ENCODE measurements at regions not wholly inside any gene's neighbourhood (a gene's known extent, or its start where the extent isn't known, plus 50 kb on each side); places are given as distances from the start of the nearest gene placed in this dataset.

DNA sequence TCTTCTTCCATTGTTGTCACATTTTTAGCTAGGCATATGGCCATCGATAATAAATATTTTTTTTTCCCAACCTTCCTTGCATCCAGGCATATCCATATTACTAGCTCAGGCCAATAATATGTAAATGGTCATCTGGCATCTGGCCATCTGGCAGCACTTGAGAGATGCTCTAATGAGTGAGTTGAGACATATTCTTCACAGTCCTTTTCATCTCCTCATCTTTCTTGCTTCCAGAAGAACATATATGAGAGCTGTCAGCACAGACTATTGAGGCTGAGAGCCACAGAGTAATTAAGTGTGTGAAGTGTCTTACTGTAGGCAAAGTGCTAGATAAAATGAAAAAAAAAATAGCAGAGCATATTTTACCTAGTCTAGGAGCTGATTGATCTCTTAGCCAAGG, 628.4 kb upstream of the TMPRSS15 start:
- no peak for TF ChIP-seq ZFX (IDR thresholded peaks at IDR 0.05)
- TF ChIP-seq, protein P1, sequence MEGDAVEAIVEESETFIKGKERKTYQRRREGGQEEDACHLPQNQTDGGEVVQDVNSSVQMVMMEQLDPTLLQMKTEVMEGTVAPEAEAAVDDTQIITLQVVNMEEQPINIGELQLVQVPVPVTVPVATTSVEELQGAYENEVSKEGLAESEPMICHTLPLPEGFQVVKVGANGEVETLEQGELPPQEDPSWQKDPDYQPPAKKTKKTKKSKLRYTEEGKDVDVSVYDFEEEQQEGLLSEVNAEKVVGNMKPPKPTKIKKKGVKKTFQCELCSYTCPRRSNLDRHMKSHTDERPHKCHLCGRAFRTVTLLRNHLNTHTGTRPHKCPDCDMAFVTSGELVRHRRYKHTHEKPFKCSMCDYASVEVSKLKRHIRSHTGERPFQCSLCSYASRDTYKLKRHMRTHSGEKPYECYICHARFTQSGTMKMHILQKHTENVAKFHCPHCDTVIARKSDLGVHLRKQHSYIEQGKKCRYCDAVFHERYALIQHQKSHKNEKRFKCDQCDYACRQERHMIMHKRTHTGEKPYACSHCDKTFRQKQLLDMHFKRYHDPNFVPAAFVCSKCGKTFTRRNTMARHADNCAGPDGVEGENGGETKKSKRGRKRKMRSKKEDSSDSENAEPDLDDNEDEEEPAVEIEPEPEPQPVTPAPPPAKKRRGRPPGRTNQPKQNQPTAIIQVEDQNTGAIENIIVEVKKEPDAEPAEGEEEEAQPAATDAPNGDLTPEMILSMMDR (conservative IDR thresholded peaks at IDR 0.05): no peak
- H3K27ac ChIP-seq: no peak overlapping the region

DNA sequence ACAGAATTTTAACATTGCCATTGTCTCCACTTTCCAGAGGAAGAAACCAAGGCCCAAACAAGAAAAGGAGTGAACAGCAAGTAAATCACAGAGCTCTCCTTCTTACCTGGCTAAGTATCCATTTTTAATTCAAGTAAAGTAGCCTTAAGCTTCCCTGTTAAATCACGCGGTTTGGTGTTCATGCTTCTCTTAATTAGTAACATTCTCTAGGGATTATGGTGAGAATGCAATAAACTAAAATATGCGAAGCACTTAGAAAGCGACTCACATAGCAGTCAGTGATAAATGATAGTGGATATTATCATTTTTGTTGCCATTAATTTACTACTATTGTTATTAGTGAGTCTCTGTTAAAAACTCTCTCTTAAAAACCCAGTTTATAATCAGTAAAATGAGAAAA, 630.5 kb upstream of the TMPRSS15 start:
- no peak overlapping the region for H3K27ac ChIP-seq

DNA sequence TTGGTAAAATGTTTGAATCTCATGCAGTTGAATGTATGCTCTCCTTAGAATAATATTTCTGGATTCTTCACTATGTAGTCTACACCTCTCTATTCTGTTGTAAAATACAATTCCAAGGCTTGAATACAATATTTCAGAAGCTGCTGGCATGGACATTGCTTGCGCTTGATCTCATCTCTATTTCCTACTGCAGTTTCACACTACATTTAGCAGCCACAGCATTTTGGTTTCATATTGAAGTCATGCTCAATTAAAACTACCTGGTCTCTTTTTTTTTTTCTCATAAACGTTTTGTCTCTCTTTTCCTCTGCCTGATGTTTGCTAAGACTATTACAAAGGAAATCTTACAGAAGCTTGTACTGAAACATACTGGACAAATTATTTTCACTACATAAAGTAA, 631.0 kb upstream of the TMPRSS15 start:
- TF ChIP-seq, protein P1 (conservative IDR thresholded peaks at IDR 0.05): no peak
- no peak for TF ChIP-seq ZFX (IDR thresholded peaks at IDR 0.05)
- no peak overlapping the region for H3K27ac ChIP-seq

More for the DNA sequence above, 630.5 kb upstream of the TMPRSS15 start:
- no peak for TF ChIP-seq ZFX (IDR thresholded peaks at IDR 0.05)
- TF ChIP-seq, protein P1 (conservative IDR thresholded peaks at IDR 0.05): no peak

DNA sequence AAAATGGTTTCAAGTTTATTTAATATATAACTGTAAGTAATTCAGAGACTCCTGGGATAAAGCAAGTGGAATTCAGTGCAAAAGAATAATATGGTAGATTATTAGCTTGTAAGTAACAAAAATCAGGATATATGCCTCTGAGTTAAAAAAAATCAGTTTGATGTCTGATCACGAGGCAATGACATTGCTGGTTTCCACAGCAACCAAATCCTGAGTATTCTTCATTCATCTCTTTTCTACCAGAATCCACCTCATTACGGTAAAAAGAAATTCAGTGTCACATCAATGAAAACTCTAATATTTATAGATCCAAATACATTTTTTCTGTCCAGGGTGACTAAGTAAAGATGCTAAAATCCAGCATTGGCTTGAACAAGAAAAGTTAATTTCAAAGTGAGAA, 642.3 kb upstream of the TMPRSS15 start:
- TF ChIP-seq ZFX (IDR thresholded peaks at IDR 0.05): no peak
- TF ChIP-seq, protein P1 (conservative IDR thresholded peaks at IDR 0.05): no peak
- no peak overlapping the region for H3K27ac ChIP-seq

DNA sequence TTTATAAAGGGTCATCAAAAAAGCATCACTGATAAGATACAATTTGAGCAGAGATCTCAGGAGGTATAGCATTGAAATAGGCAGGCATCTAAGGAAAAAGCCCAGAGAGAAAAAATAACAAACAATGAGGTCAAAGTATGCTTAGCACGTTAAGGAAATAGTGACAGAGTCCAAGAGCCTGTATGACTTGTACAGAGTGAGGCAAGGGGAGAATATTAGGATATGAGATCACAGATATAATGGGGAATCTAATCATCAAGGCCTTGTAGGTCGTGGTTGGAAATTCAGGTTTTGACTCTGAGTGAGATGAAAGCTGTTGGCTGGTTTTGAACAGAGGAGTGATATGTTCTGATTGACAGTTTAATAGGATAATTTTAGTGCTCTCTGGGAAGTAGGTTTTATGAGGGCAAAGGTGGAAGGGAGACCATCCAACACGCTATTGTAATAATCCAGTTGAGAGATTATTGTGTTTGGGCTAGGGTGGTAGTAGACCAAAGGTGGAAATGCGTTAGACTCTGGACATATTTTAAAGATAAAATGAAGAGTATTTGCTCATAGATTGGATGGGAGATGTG, 644.6 kb upstream of the TMPRSS15 start:
- TF ChIP-seq, protein P1 (conservative IDR thresholded peaks at IDR 0.05): no peak
- TF ChIP-seq ZFX (IDR thresholded peaks at IDR 0.05): no peak
- no peak overlapping the region for H3K27ac ChIP-seq

DNA sequence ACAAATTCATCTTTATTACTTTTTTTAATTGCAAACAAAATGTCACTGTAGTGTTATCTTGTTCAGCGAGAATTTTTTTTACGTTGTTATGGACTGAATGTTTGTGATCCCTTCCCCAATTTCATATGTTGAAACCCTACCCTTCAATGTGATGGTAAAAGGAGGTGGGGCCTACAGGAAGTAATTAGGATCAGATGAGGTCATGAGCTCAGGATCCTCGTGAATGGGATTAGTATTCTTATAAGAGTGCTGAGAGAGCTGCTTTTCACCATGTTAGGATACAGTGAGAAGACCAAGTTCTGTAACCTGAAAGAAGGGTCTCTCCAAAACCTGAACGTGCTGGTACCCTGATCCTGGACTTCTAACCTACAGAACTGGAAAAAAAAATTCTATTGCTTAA, 646.0 kb upstream of the TMPRSS15 start:
- TF ChIP-seq, protein P1 (conservative IDR thresholded peaks at IDR 0.05): no peak
- no peak for TF ChIP-seq ZFX (IDR thresholded peaks at IDR 0.05)
- no peak overlapping the region for H3K27ac ChIP-seq

DNA sequence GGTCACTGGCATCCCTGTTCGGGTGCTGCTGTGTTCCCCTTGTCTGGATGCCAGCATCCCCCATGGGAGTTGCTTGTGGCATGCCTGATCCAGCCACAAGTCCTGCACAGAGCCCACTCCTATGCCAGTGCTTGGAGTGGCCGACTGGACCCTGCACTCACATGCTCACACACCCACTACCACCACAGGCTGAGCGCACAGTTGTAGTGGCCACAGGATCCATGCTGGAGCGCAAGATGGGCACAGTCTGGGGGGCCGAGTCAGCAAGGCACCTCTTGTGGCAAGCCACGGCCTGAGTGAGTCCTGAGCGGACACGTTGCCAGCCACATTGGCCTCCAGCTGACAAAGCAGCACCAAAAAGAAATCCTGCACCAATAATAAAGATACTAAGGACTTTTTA, 661.6 kb upstream of the TMPRSS15 start:
- no peak for TF ChIP-seq ZFX (IDR thresholded peaks at IDR 0.05)
- TF ChIP-seq, protein P1 (conservative IDR thresholded peaks at IDR 0.05): no peak

More for the DNA sequence above, 661.6 kb upstream of the TMPRSS15 start:
- no peak overlapping the region for H3K27ac ChIP-seq
